Activated CD4-positive, alpha-beta T cell treated with anti-CD3 and anti-CD28 coated beads for 48 hours (primary cell): ENCODE measurements at regions not wholly inside any gene's neighbourhood (a gene's known extent, or its start where the extent isn't known, plus 50 kb on each side); places are given as distances from the start of the nearest gene placed in this dataset.
A peak's percentile ranks its signal among the peaks of the same experiment; 100 is the strongest.

Source experiments
- DNase-seq: peaks from one replicate; pipeline ENCODE4 v3.0.0-alpha.2; 2020

DNA sequence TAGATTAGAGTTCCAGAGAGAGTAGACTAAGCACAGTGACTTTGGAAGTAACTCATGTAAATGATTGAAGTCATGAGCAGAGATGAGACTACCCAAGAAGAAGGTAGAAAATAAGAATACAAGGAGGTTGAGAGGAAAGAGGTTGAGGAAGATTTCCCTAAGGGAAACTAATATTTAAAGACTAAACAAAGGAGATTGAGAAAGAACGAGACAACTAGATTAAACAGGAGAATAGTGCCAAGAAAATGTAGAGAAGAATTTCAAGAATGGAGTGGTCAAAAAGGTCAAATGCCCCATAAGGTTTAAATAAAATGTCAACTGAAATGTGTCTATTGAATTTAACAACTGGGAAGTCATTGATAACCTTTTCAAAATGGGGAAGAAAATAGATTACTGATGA, 59.0 kb downstream of the RPS29 start:
- DNase-seq, result no peak

DNA sequence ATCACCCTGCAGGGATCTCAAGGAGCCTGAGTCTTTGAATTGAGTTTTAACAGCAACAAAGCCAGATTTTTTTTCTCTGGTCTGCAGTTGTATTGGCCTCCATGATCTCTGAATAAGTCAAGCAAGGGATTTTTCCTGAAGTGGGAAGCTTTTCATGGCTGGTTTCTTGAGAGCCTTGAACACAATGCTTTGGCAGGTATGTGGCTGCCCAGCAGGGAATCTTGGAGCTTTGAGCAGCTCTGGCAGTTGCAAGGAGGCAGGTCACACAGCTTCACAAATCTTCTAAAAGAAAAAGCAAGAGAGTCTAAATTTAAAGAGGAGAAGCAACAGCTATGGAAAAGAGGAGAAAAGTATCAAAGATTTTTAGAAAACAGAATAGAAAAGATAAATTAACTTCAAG, 60.1 kb downstream of the RPS29 start:
- DNase-seq, result no peak

DNA sequence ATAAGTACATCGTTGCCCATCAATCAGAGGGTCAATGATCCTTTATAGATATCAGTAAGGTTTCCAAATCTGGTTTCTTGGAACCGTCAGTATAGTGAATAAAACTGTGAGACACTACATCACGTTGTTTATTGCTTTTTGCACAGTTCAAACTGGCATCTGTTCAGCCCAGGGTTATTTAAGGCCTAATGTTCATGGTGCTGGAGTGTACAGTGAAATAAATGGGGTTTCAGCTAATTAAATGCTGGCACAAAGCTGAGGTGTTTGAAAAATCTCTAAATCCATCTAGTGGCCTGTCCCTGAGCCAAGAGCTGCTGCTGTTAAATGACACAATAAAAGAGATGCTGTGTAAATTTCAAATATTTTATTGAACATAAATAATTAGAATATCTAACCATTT, 69.9 kb downstream of the RPS29 start:
- no peak for DNase-seq

DNA sequence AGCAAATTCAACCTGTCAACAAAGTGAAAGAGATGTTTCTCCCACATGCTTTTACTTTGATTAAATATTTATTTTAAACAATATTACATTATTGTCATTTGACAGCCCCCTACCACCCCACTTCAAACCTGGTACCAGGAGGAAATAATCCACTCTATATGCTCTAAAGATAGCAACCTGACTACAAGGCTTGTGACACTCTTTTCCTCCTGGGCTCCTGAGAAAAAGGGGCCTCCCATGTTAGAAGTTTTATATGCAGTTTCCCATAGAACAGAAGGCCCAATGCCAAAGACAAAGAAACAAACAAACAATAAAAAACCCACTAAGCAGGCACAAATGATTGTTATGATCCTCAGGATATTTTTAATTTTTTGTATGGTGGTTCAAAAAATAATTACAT, 73.6 kb downstream of the RPS29 start:
- no peak for DNase-seq

DNA sequence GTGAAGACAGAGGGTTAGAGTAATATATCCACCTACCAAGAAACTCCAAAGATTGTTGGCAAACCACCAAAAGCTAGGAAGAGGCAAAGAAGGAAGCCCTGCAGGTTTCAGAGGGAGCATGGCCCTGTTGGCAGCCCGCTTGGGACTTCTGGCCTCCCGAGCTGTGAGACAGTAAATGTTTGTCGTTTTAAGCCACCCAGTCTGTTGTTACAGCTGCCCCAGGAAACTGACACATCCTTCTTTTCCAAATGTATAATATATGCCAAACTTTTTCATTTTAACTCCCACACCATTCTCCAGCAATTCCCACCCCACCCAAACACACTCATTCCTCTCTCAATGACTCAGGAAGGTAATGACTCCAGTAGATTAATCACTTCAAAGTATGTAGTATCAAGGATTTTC, 74.0 kb downstream of the RPS29 start:
- no peak for DNase-seq

DNA sequence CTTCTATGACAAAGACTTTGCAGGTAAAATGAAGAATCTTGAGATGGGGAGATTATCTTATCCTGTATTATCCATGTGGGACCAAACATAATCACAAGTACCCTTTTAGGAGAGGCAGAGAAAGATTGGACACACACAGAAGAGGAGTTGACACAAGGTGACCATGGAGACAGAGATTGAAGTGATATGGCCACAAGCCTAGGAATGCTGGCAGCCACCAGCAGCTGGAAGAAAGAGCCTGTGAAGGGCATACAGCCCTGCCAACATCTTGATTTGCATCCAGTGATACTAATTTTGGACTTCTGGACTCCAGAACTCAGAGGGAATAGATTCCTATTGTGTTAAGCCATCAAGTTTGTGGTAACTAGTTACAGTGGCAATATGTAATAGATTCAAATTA, 78.1 kb downstream of the RPS29 start:
- no peak for DNase-seq

DNA sequence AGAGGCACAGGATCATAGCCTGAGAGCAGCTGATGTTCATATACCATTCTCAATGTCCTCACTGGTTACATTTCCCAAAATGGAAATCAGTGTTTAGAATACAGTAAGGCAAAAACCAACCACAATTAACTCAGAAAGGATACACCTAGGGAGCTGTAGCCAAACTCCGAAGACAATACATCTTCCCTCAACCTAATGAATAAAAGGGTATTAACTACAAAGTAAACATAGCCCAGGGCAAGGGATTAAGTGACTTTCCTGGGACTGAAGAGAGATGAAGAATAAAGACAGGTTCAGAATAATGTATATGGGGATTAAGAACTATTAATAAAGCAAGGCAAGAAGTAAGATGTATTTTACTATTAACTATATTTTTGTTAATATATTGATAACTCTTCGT, 79.5 kb downstream of the RPS29 start:
- no peak for DNase-seq

DNA sequence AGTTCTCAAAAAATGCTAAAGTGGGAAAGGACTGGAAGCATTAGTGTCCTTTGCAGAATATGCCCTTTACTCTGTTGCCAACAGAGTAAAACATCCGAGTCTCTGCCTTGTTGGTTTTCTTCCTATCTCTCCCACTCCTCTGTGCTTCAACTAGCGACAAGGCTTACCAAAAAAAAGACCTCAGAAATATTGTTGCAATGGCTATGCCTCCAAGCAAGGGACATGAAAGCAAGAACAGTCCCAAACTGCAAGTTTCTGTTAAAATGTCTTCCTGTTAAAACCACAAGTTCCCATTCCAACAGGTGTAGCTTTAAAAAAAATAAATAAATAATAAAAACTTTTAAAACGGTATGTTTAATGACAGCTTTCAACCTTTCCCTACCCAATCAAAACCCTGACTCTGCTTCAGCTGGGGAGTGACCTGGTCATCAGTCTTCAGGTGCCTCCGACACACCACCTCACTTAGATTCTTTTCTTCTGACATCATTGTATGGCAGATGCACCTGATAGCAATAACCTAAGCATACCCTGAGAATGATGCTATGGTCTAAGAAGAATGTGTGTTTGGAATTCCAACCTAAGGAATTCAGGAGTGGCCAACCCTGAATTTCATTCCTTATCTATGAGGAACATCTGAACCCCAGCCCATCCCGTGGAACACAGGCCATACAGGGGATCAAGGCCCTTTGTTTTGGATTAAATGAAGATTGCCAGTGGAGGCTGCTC, 81.0 kb downstream of the RPS29 start:
- no peak for DNase-seq

DNA sequence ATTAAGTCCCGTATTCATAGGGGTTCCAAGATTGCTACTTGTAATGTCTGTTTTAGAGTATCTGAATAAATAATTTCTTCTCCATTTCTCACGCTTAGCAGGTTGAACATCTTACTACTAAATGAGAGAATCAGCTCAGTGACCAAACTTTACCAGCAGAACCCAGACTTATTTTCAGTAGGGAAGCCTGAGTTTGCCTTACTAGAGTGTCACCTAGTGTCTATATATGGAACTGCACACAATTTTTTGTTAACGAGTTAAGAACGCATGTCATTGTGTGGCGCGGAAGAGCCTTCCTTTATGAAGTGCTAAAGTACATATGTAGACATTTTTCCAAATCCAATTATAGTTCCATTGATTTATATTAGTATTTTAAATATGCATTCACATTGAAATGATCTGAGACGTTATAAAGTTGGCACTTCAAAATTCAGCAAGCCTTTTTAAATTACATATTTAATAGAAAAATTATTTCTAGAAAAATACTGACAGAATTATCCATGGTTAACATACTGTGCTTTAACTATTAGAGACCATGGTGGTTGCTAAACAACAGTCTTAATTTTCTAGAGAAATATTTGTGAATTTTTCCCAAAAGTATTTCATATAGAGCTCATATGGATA, 88.3 kb downstream of the RPS29 start:
- peak; percentile 17 for DNase-seq

DNA sequence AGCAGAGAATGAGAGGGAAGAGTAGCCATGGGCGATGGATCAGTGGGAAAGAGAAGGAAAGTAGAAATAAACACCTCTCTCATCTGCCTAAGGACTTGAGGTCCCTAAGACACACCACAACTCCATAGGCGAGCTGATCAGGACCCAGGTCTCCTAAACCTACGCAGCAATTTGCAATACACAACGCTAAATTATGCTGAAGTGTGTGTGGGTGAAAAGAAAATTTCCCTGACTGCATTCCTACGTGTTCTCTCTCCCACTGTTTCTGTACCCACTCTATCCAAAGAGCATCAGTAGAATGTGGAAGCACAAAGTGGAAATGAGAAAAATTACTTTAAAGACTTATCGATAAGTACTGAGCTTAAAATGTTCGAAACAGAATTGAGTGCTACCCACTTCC, 88.9 kb downstream of the RPS29 start:
- no peak for DNase-seq

DNA sequence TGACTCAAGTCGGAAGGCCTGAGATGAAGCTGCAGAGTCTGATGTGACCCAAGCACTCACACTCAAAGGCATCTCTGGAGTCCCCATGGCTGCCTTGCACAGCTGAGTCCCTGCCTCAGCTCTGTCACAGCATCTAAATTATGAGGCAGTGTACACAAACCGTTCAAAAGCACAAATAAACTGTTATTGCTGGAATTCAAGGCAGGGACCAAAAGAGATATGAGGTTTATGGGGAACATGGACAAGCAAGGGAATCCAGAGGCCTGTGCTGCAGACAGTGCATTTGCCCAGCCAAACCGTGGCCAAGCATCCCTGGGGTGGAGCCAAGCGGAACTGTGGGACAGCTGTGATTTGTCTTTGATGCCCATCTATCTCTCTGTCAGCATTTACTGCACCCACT, 91.3 kb downstream of the RPS29 start:
- DNase-seq, result no peak

DNA sequence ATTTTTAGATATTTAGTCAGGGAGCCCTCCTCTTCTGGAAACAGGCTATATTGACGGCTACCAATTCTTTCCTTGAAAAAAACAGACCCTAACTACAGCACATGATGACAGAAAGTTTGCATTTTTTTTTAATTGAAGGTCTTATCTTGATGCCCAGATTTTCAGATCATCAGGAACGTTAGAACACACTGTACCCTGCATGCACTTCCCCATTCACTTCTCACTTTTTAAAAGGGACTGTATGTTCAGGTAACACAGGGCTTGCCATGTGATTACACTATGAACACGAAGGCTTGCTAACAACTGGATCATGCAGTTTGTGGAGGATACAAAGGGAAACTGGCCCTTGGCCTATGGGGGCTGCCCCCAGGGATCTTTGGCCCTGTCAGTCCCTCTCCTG, 92.6 kb downstream of the RPS29 start:
- DNase-seq, result no peak

DNA sequence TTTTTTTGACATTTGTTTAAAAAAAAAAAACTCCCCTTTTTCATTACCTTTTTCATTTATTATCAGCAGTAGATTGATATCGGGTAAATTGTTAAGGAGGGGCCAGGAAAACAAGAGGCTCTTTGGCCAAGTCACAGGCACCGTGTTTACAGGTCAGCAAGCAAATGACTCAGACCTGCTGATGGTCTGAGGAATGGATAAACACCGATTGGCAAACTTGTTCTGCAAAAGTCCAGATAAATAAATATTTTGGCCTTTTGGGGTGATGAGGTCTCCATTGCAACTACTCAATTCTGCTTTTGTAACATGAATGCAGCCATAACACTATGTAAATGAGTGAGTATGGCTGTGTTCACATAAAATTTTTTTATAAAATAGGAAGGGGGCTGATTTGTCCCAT, 94.0 kb downstream of the RPS29 start:
- DNase-seq, result no peak

DNA sequence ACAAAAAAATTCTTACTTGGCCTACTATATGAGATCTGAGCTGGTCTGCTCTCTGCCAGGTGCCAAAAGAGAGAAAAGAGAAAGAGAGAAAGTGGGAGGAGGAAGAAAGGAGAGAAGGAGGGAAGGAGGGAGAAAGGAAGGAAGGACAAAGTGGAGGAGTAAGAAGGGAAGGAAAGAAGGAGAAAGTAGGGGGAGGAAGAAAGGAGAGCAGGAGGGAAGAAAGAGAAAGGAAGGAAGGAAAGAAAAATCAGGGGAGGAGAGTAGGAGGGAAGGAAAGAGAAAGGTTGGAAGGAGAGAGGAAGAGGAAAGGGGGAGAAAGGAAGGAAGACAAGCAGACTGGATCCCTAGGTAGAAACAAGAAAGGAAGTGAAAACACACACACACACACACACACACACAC, 96.8 kb downstream of the RPS29 start:
- no peak for DNase-seq

DNA sequence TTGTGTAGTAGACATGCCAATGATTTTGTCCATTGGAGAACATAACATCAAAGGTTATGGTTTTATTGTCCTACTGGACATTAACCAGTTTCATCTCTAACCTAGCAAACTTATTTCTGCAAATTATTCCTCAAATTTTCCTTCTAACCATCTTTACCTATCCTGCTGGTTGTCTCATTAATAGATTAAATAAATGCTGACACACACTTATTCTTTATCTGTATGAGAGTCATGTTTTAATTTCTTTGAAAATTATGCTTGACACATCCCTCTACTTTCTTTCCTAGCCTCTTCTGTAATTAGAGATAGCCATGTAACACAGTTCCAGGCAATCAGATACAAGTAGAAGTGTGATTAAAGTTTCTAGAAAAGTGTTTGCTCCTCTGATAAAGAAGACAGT, 98.9 kb downstream of the RPS29 start:
- DNase-seq, result no peak

DNA sequence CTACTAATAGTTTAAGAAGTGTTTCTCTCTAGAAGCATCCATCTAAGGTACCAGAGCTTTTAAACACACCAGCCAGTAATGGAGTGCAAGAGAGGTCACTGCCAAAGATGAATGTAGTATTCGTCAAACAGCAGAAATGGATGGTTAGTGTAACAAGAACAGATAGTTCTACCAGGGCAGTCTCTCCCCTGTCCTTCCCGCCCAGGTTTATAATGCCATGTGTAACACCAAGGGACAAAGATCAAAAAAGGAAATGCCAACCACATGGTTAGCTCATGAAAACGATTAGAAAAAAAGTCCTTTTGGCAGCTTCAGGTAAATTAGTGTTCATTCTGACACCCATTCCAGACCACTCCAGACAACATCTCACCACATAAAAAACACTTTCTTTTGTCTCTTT, 100.9 kb downstream of the RPS29 start:
- DNase-seq, result no peak

DNA sequence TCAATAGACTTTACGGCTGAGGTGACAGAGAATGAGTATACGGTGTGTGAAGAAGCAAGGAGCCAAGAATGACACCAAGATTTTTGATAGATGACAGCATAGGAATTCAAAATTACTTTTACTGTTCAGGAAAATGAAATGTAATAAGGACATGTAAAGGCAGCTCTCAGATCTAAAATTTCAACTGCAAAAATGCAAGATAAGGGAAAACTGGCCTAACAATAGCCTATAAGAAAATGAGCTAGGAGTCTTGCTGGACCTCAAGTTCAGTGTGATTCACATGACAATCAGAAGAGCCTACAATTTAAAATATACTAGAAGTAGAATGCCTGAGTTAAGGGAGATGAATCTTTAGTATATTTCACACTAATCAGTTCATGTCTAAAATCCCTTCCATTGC, 102.0 kb downstream of the RPS29 start:
- DNase-seq, result no peak

DNA sequence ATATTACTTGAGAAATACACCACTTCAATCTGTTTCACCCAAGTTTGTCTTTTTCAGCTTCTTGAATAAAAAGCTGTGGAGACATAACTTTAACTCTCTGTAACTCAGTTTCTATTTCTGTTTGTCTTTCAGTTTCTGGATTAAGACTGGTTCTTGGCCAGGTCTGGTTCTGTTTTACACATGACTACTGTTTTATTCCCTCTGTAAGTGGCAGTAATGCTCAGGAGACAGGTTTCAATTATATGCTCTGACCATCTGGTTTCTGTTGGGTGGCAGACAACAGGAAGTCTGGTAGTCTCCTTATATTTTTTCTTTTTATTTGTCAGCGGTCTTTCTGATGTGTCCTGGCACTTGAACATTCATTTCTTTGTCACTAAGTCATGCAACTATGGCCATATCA, 102.9 kb downstream of the RPS29 start:
- DNase-seq, result no peak

DNA sequence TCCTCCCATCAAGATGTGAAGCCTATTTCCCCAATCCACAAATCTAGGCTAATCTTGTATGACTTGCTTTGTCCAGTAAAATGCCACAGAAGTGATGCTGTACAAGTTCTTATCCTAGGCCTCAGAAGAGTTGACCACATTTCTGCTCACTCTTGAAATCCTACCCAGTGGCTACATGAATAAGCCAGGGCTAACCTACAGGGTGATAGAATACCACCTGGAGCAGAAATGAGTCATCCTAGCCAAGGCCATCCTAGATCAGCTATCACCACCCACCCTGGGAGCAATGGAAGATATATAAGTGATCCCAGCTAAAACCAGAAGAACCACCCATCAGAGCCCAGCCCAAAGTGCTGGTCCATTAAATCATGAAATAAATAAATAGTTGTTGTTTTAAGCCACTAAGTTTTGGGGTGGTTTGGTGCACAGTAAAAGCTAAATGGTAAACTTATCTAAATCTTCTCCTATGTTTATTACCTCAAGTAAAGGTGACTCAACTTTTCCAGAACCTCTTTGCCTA, 105.1 kb downstream of the RPS29 start:
- no peak for DNase-seq

DNA sequence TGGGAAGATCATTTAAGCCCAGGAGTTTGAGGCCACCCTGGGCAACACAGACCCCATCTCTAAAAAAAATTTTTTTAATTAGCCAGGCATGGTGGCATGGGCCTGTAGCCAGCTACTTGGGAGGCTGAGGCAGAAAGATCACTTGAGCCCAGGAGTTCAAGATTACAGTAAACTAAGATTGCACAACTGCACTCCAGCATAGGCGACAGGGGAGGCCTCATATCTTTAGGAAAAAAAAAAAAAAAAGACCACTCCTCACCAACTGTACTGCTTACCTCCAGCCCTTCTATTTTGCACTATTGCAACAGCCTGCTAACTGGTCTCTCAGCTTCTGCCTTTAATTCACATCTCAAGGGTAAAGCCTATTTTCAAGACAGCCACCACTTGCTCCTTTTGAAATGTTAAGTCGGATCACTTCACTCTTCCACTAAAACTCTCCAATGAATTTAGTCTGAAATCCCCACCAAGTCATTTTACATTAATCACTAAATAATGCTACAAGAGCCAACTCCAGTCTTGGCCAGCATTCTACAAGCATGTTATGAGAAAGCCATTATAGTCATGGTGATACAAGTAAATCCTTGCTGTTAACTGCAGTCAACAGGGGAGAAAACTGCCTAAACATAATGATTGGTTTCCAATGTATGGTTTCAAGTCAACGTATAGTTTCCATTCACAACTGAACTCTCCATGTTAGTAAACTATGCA, 106.0 kb downstream of the RPS29 start:
- DNase-seq, result no peak

DNA sequence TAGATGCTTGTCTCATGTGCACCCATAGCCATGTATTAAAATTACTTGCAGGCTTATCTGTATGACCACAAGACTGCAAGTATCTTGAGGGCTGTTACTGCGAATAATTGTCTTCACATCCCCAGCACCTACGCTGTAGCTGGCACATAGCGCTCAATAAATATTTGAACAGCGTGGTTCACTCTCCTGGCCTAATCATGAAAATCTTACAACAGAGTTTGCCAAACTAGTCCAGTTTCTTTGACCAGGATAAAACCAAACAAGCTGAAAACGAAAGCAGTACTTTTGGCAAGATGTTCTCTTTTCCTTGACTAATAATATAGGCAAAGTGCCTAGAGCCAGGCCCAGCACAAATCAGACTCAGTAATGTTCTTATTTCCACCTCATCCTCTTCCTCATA, 106.7 kb downstream of the RPS29 start:
- no peak for DNase-seq

DNA sequence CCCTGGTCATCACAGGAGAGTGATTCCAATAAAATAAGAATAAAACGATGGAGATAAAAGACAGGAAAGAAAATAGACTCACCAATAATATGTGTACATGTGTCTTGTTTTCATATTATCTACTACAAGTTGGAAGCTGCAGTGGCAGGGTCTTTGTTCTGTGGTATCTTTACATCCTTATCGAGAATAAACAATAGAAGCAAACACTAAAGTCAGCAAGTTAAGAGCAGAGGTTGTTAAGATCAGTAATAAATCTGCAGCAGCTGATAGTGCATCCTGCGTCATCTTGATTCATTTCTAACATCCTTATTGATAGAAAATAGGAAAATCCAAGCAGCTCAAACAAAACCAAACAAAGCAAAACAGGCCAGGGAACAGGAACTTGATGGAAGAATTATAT, 107.4 kb downstream of the RPS29 start:
- DNase-seq, result no peak

DNA sequence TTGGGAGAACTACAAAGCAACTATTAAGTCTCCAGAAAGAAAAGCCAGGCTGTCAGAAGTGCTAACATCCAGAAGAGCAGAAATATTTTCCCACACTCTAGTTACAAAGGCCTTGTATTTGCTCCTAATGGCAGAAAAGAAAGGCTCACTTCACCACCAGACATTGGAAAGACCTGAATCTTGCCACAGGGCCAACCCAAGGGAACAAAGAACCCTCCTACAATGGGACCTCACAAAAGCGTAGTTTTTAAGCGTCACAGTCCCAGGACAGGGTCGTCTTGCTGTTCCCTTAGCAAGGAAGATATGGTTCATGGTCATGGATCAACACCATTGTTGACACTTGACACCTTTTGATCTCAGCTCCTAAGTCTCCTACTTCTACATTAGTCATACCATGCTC, 119.1 kb downstream of the RPS29 start:
- DNase-seq, result no peak

DNA sequence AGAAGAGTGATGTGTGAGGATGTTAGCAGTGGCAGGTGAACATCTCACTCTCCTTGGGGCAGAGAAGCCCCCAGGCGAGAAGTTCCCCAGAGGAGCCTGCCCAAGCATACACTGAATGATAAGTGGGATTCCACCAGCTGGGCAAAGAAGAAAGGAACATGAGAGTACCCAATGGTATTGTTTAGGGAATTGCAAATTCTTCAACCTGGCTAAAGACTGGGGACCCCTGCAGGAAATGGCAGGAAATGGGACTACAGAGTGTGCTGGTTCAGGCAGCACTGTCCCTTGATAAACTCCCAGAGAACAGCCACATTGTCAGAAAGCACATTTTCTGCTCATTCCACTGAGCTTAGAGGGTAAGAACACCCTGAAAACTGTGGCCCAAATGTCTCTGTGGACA, 121.3 kb downstream of the RPS29 start:
- DNase-seq, result no peak
